Activated T-cell treated with anti-CD3 and anti-CD28 coated beads, Interleukin-2, amount 50 U/mL, for 24 hours (primary cell): ENCODE measurements at regions not wholly inside any gene's neighbourhood (a gene's known extent, or its start where the extent isn't known, plus 50 kb on each side); places are given as distances from the start of the nearest gene placed in this dataset.

Source experiments
- DNase-seq: peaks from one replicate; pipeline ENCODE4 v3.0.0-alpha.2; 2020
- H3K27ac Mint-ChIP-seq: 2 replicates; pipeline ENCODE4 v1.8.0; 2020; ENCODE audit warnings: mild to moderate bottlenecking, mixed read lengths
- H3K27me3 Mint-ChIP-seq: 2 replicates; pipeline ENCODE4 v1.8.0; 2020; ENCODE audit warnings: mixed read lengths
- H3K36me3 Mint-ChIP-seq: 2 replicates; pipeline ENCODE4 v1.8.0; 2020; ENCODE audit warnings: low read depth, mixed read lengths
- H3K4me1 Mint-ChIP-seq: 2 replicates; pipeline ENCODE4 v1.8.0; 2020; ENCODE audit warnings: low read depth, mixed read lengths
- H3K4me3 Mint-ChIP-seq: 2 replicates; pipeline ENCODE4 v1.8.0; 2020; ENCODE audit warnings: mild to moderate bottlenecking, moderate library complexity, mixed read lengths
- H3K9me3 Mint-ChIP-seq: 2 replicates; pipeline ENCODE4 v1.8.0; 2020; ENCODE audit warnings: mixed read lengths

DNA sequence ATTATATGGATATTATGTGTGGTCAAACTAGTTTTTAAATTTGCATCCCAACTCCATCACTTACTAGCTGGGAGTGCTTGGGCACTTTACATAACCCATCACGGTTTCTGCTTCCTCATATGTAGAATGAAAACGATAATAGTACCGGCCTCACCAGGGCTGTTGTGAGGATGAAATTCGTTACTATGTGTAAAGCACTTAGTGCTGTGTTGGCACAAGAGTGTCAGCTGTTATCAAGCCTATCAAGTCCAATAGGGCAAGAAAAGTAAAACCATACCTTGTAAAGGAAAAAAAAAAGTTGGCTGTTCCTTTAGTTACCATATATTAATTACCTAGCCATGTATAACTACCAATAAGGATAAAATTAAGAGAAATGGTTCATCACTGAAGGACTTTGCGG, 65.4 kb downstream of the TET3 start:
- Mint-ChIP-seq H3K9me3 (no peaks in the 10 kb centered on the region), H3K4me1 (peaks cover 39% of the 10 kb centered on the region), H3K27ac (no peak overlapping the region), H3K27me3 (no peaks in the 10 kb centered on the region), H3K36me3 (peaks cover 64% of the 10 kb centered on the region), H3K4me3 (no peak overlapping the region)
- DNase-seq = no peak

GRCh38 chr2:74051504-74051903, 66.8 kb downstream of the TET3 start:
- H3K36me3 Mint-ChIP-seq = peaks cover 59% of the 10 kb centered on the region
- H3K4me3 Mint-ChIP-seq = no peak overlapping the region
- peaks cover 37% of the 10 kb centered on the region for H3K4me1 Mint-ChIP-seq
- H3K27ac Mint-ChIP-seq = peak overlapping the region; percentile 9
- no peaks in the 10 kb centered on the region for H3K27me3 Mint-ChIP-seq
- H3K9me3 Mint-ChIP-seq = no peaks in the 10 kb centered on the region
- no peak for DNase-seq

GRCh38 chr2:74052732-74053710, 68.3 kb downstream of the TET3 start:
- no peak overlapping the region for H3K4me3 Mint-ChIP-seq
- no peak overlapping the region for H3K27ac Mint-ChIP-seq
- H3K36me3 Mint-ChIP-seq = peaks cover 55% of the 10 kb centered on the region
- peaks cover 38% of the 10 kb centered on the region for H3K4me1 Mint-ChIP-seq
- no peak for DNase-seq
- H3K27me3 Mint-ChIP-seq = no peaks in the 10 kb centered on the region
- no peaks in the 10 kb centered on the region for H3K9me3 Mint-ChIP-seq

- peaks cover 50% of the 10 kb centered on the region for H3K36me3 Mint-ChIP-seq
- peak overlapping the region; percentile 2 for H3K27ac Mint-ChIP-seq
- no peaks in the 10 kb centered on the region for H3K9me3 Mint-ChIP-seq
- peaks cover 34% of the 10 kb centered on the region for H3K4me1 Mint-ChIP-seq
- H3K4me3 Mint-ChIP-seq = no peak overlapping the region
- no peaks in the 10 kb centered on the region for H3K27me3 Mint-ChIP-seq
- no peak for DNase-seq
Observed at GRCh38 chr2:74053959-74054715, 69.4 kb downstream of the TET3 start.

GRCh38 chr2:74059137-74059775, 74.5 kb downstream of the TET3 start:
- Mint-ChIP-seq H3K27ac (no peak overlapping the region), H3K9me3 (no peaks in the 10 kb centered on the region)

DNA sequence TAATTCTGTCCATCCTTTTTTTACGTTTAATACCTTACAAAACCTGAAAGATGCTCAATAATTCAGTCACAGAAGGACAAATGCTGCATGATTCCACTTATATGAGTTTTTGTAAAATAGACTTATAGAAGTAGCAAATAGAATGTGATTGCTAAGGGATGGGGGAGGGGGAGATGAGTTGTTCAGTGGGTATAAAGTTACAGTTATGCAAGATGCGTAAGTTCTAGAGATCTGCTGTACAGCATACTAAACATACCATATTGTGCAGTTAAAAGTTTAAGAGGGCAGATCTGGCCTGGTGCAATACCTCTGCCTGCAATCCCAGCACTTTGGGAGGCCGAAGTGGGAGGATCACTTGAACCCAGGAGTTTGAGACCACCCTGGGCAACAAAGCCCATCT, 78.8 kb downstream of the TET3 start:
- Mint-ChIP-seq H3K27me3 (no peaks in the 10 kb centered on the region), H3K4me3 (no peak overlapping the region), H3K4me1 (peaks cover 23% of the 10 kb centered on the region), H3K36me3 (peaks cover 47% of the 10 kb centered on the region), H3K9me3 (no peaks in the 10 kb centered on the region), H3K27ac (no peak overlapping the region)
- no peak for DNase-seq

More at GRCh38 chr2:74059137-74059775, 74.5 kb downstream of the TET3 start:
- Mint-ChIP-seq H3K4me3 (no peak overlapping the region), H3K4me1 (peaks cover 21% of the 10 kb centered on the region), H3K36me3 (peaks cover 58% of the 10 kb centered on the region), H3K27me3 (no peaks in the 10 kb centered on the region)
- no peak for DNase-seq

DNA sequence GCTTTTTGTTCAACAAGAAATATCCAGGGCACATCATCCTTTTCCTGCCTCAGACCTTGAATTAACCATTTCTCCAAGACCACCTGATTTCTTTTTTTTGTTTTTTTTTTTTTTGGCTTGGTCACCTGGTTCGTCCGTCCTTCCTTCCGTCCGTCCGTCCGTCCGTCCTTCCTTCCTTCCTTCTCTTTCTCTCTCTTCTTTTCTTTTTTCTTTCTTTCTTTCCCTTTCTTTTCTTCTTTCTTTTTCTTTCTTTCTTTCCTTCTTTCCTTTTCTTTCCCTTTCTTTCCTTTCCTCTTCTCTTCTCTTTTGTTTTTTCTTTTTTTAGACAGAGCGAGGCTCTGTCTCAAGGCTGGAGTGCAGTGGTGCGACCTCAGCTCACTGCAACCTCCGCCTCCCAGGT, 80.7 kb downstream of the TET3 start:
- Mint-ChIP-seq H3K4me1 (peaks cover 28% of the 10 kb centered on the region), H3K9me3 (no peaks in the 10 kb centered on the region), H3K27me3 (no peaks in the 10 kb centered on the region), H3K36me3 (peaks cover 51% of the 10 kb centered on the region), H3K4me3 (no peak overlapping the region), H3K27ac (no peak overlapping the region)
- no peak for DNase-seq

DNA sequence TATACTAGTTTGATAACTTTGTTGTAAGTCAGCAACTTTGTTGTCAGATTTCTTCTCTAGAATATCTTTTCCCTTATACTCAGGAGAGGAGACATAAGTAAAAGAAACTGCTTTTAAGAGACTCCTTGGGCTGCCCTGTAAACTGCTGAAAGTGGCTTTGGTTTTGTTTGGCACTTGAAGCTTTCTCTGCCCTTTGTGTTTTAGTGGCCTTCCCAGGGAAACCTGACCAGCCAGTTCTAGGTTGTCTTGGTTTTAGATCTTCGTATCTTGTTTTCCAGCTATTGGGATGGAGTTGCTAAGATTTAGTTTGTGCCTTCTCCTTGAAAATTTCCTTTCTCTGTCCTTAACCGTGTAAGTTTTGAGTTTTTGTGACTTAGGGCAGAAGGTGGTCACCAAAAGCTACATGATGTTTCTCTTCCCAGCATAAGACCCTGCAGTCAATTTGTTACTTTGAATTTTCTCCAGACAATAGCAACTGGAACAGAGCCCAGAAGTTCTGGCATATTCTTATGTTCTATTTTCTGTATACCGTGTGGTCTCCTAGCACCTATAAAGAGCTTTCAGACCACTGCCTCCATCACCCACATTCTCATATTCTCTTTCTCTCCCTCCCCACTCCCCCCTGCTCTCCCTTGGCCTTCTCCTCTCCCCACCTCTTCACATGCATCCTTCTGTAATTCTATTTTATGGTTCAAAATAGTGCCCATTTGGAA, 81.1 kb downstream of the BOLA3 start:
- DNase-seq = no peak
- Mint-ChIP-seq H3K27me3 (no peaks in the 10 kb centered on the region), H3K27ac (no peak overlapping the region), H3K4me1 (peaks cover 30% of the 10 kb centered on the region), H3K9me3 (no peaks in the 10 kb centered on the region), H3K4me3 (no peak overlapping the region), H3K36me3 (peaks cover 54% of the 10 kb centered on the region)

GRCh38 chr2:74067221-74067747, 80.4 kb downstream of the BOLA3 start:
- Mint-ChIP-seq H3K4me1 (peaks cover 35% of the 10 kb centered on the region), H3K9me3 (no peaks in the 10 kb centered on the region), H3K36me3 (peaks cover 56% of the 10 kb centered on the region), H3K4me3 (no peak overlapping the region), H3K27ac (no peak overlapping the region), H3K27me3 (no peaks in the 10 kb centered on the region)
- DNase-seq = no peak

DNA sequence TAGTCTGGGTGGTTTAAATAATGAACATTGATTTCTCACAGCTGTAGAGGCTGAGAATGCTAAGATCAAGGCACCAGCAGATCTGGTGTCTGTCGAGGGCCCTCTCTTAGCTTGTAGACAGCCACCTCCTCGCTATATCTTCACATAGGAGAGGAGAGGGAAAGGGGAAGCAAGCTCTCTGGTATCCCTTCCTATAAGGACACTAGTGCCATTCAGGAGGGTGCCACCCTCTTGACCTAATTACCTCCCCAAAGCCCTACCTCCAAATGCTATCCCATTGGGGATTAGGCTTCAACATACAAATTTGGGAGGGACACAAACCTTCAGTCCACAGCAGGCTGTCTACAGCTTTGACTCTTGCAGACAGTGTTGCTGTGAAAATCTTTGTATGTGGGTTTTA, 76.7 kb downstream of the BOLA3 start:
- Mint-ChIP-seq H3K9me3 (no peaks in the 10 kb centered on the region), H3K27ac (no peak overlapping the region), H3K27me3 (no peaks in the 10 kb centered on the region), H3K4me1 (peaks cover 20% of the 10 kb centered on the region), H3K36me3 (peaks cover 66% of the 10 kb centered on the region), H3K4me3 (no peak overlapping the region)
- no peak for DNase-seq

DNA sequence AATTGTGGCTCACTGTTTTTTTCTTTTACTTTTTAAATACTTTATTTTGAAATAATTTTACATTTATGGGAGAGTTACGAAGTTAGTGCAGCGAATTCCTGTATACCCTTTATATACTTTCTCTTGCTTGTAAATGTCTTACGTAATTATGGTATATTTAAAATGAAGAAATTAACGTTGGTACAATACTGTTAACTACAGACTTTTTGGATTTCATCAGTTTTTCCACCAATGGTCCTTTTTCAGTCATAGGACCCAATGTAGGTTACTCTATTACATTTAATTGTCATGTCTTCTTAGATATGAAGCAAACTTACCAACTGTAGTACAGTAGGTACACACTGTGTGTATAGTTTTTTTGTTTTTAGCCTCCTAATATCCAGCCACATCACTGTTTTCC, 76.3 kb downstream of the BOLA3 start:
- Mint-ChIP-seq H3K27ac (no peak overlapping the region), H3K4me3 (no peak overlapping the region), H3K4me1 (peaks cover 20% of the 10 kb centered on the region), H3K36me3 (peaks cover 71% of the 10 kb centered on the region), H3K27me3 (no peaks in the 10 kb centered on the region), H3K9me3 (no peaks in the 10 kb centered on the region)
- DNase-seq = no peak

DNA sequence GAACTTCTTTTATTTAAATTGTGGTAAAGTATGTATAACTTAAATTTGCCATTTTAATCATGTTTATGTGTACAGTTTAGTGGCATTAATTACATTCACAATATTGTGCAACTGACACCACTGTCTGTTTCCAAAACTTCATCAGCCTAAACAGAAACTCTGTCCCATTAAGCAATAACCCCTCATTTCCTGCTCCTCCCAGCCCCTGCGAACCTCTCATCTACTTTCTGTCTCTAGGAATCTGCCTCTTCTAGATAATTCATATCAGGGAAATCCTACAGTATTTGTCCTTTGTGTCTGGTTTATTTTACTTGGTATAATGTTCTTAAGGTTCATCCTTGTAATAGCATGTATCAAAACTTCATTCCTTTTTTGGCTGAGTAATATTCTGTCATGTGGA, 75.1 kb downstream of the BOLA3 start:
- H3K4me1 Mint-ChIP-seq = peaks cover 20% of the 10 kb centered on the region

GRCh38 chr2:74074487-74074886, 73.2 kb downstream of the BOLA3 start:
- Mint-ChIP-seq H3K27ac (no peak overlapping the region), H3K36me3 (peaks cover 77% of the 10 kb centered on the region), H3K4me3 (no peak overlapping the region), H3K9me3 (no peaks in the 10 kb centered on the region), H3K27me3 (no peaks in the 10 kb centered on the region), H3K4me1 (peaks cover 17% of the 10 kb centered on the region)
- DNase-seq = no peak

More for the DNA sequence above, 75.1 kb downstream of the BOLA3 start:
- Mint-ChIP-seq H3K4me3 (no peak overlapping the region), H3K9me3 (no peaks in the 10 kb centered on the region), H3K27ac (peak overlapping the region; percentile 30), H3K27me3 (no peaks in the 10 kb centered on the region), H3K36me3 (peaks cover 79% of the 10 kb centered on the region)
- no peak for DNase-seq

- peaks cover 8% of the 10 kb centered on the region for H3K4me1 Mint-ChIP-seq
- H3K36me3 Mint-ChIP-seq = peaks cover 78% of the 10 kb centered on the region
- H3K9me3 Mint-ChIP-seq = no peaks in the 10 kb centered on the region
- no peaks in the 10 kb centered on the region for H3K27me3 Mint-ChIP-seq
- no peak overlapping the region for H3K4me3 Mint-ChIP-seq
- H3K27ac Mint-ChIP-seq = no peak overlapping the region
- no peak for DNase-seq
Observed at GRCh38 chr2:74076074-74076470, 71.6 kb downstream of the BOLA3 start.
